BJ (cell line): ENCODE measurements at regions not wholly inside any gene's neighbourhood (a gene's known extent, or its start where the extent isn't known, plus 50 kb on each side); places are given as distances from the start of the nearest gene placed in this dataset.

Experiments used
- CTCF ChIA-PET: fragments of 350-600 bp; formaldehyde crosslinking; extraction: SDS; loops from one replicate; lab custom pipeline; 2021; ENCODE audit warnings: antibody characterized with exemption, inconsistent platforms; lab: Yijun Ruan, JAX
- POLR2A ChIA-PET: fragments of 300-600 bp; sonication (Branson Sonifier 250); formaldehyde crosslinking; extraction: SDS; loops from one replicate; lab custom pipeline; 2021; ENCODE audit warnings: antibody characterized with exemption; lab: Charles Lee
- DNase-seq: peaks from one replicate; pipeline ENCODE4 v3.0.0-alpha.2; 2011; ENCODE audit warnings: low read depth
- H3K27me3 ChIP-seq: 2 replicates; pipeline ENCODE4 v1.6.0; 2011; ENCODE audit warnings: low read length; ENCODE audit not compliant: control insufficient read depth, insufficient read depth
- H3K36me3 ChIP-seq: 2 replicates; pipeline ENCODE4 v1.5.1; 2011; ENCODE audit warnings: low read length; ENCODE audit not compliant: control insufficient read depth, insufficient read depth
- H3K4me3 ChIP-seq: 2 replicates; pipeline ENCODE4 v1.5.1; 2011; ENCODE audit warnings: low read depth, mild to moderate bottlenecking, control low read depth, low read length
- CTCF ChIP-seq: IDR thresholded peaks from 2 replicates; pipeline ENCODE4 v1.5.1; 2011; ENCODE audit warnings: low read depth, mild to moderate bottlenecking, control low read depth, inconsistent platforms, low read length, moderate library complexity; ENCODE audit not compliant: insufficient read depth

GRCh38 chr20:7657569-7657968 is 282.7 kb downstream of the HAO1 start:
- CTCF ChIA-PET = no interaction called here
- DNase-seq = no peak
- H3K27me3 ChIP-seq = no peaks in the 10 kb centered on the region
- POLR2A ChIA-PET = no interaction called here
- H3K36me3 ChIP-seq = no peaks in the 10 kb centered on the region
- no peak for TF ChIP-seq CTCF
- H3K4me3 ChIP-seq = no peak overlapping the region

- POLR2A ChIA-PET = no interaction called here
- CTCF ChIA-PET = no interaction called here
- DNase-seq = no peak
- Histone ChIP-seq H3K4me3 (no peak overlapping the region), H3K36me3 (no peaks in the 10 kb centered on the region), H3K27me3 (no peaks in the 10 kb centered on the region)
- no peak for TF ChIP-seq CTCF
Measured at GRCh38 chr20:7660165-7660564, 280.1 kb downstream of the HAO1 start.

GRCh38 chr20:7665376-7665775 is 274.9 kb downstream of the HAO1 start:
- TF ChIP-seq CTCF = no peak
- ChIA-PET POLR2A (no interaction called here), CTCF (interaction anchor here (0.6 kb wide), 2 partner anchors 302 to 899 kb away, joined by 3 to 4 read pairs; no protein-coding TSS in a partner anchor)
- H3K27me3 ChIP-seq = no peaks in the 10 kb centered on the region
- H3K36me3 ChIP-seq = no peaks in the 10 kb centered on the region
- DNase-seq = no peak
- H3K4me3 ChIP-seq = no peak overlapping the region

GRCh38 chr20:7667194-7667593 is 273.1 kb downstream of the HAO1 start:
- POLR2A ChIA-PET = no interaction called here
- CTCF ChIA-PET = no interaction called here
- no peak for DNase-seq
- TF ChIP-seq CTCF = no peak
- Histone ChIP-seq H3K36me3 (no peaks in the 10 kb centered on the region), H3K27me3 (no peaks in the 10 kb centered on the region), H3K4me3 (no peak overlapping the region)

GRCh38 chr20:7672571-7672970 is 267.7 kb downstream of the HAO1 start:
- ChIA-PET POLR2A (no interaction called here), CTCF (no interaction called here)
- H3K27me3 ChIP-seq = no peaks in the 10 kb centered on the region
- DNase-seq = no peak
- no peak for TF ChIP-seq CTCF
- H3K36me3 ChIP-seq = no peaks in the 10 kb centered on the region
- no peak overlapping the region for H3K4me3 ChIP-seq
